ENCODE measurements at regions not wholly inside any gene's neighbourhood (a gene's known extent, or its start where the extent isn't known, plus 50 kb on each side); places are given as distances from the start of the nearest gene placed in this dataset.

GRCh38 chr10:33412653-33413361, 78.3 kb upstream of the NRP1 start:
- no peak for TF ChIP-seq CTCF (IDR thresholded peaks at IDR 0.05)
- Histone ChIP-seq H3K36me3 (no peaks in the 10 kb centered on the region), H3K27me3 (no peaks in the 10 kb centered on the region), H3K27ac (no peak overlapping the region), H3K9me3 (no peaks in the 10 kb centered on the region), H3K4me3 (no peak overlapping the region), H3K4me1 (peaks cover 0 to 2% of the 10 kb centered on the region in 2 donors)
- peak in 1 of 2 donors; percentile 67 for DNase-seq (ENCODE audit: low spot score in 2 of 2)
- intact Hi-C loops (cut with DNase I), result no loop called here

GRCh38 chr10:33412241-33412640, 77.8 kb upstream of the NRP1 start:
- H3K27ac ChIP-seq, result no peak overlapping the region
- peaks cover 0 to 2% of the 10 kb centered on the region in 2 donors for H3K4me1 ChIP-seq
- no peak for DNase-seq (ENCODE audit: low spot score in 2 of 2)
- H3K4me3 ChIP-seq, result no peak overlapping the region
- H3K36me3 ChIP-seq, result no peaks in the 10 kb centered on the region
- no peak for TF ChIP-seq CTCF (IDR thresholded peaks at IDR 0.05)
- no peaks in the 10 kb centered on the region for H3K27me3 ChIP-seq
- no peaks in the 10 kb centered on the region for H3K9me3 ChIP-seq
- intact Hi-C loops (cut with DNase I), result no loop called here

GRCh38 chr10:33410860-33411234, 76.4 kb upstream of the NRP1 start:
- Histone ChIP-seq H3K27me3 (no peaks in the 10 kb centered on the region), H3K4me1 (peaks cover 0 to 2% of the 10 kb centered on the region in 2 donors), H3K36me3 (no peaks in the 10 kb centered on the region), H3K27ac (no peak overlapping the region), H3K9me3 (no peaks in the 10 kb centered on the region), H3K4me3 (no peak overlapping the region)
- TF ChIP-seq CTCF (IDR thresholded peaks at IDR 0.05), result no peak
- intact Hi-C loops (cut with DNase I), result no loop called here
- no peak for DNase-seq (ENCODE audit: low spot score in 2 of 2)

- Histone ChIP-seq H3K36me3 (no peaks in the 10 kb centered on the region), H3K27ac (no peak overlapping the region), H3K4me3 (no peak overlapping the region), H3K27me3 (no peaks in the 10 kb centered on the region), H3K9me3 (no peaks in the 10 kb centered on the region), H3K4me1 (peaks cover 0 to 2% of the 10 kb centered on the region in 2 donors)
- TF ChIP-seq CTCF (IDR thresholded peaks at IDR 0.05), result no peak
- intact Hi-C loops (cut with DNase I), result no loop called here
- no peak for DNase-seq (ENCODE audit: low spot score in 2 of 2)
These were observed 75.8 kb upstream of the NRP1 start for GRCh38 chr10:33410096-33410859.

- no peak overlapping the region for H3K27ac ChIP-seq
- no peak for TF ChIP-seq CTCF (IDR thresholded peaks at IDR 0.05)
- no peak for DNase-seq (ENCODE audit: low spot score in 2 of 2)
- no peak overlapping the region for H3K4me3 ChIP-seq
- no peaks in the 10 kb centered on the region for H3K4me1 ChIP-seq
- intact Hi-C loops (cut with DNase I), result no loop called here
- no peaks in the 10 kb centered on the region for H3K36me3 ChIP-seq
- no peaks in the 10 kb centered on the region for H3K9me3 ChIP-seq
- H3K27me3 ChIP-seq, result no peaks in the 10 kb centered on the region
These were observed 72.1 kb upstream of the NRP1 start for GRCh38 chr10:33406596-33406995.

All from ascending aorta (tissue), 2 donors.